Esophagus squamous epithelium (tissue), 5 donors: ENCODE measurements at regions not wholly inside any gene's neighbourhood (a gene's known extent, or its start where the extent isn't known, plus 50 kb on each side); places are given as distances from the start of the nearest gene placed in this dataset.

Source experiments
- DNase-seq: peaks from one replicate; lab custom pipeline; 2025; lab: John Stamatoyannopoulos, UW
- H3K27ac ChIP-seq, 4 donors: fragments of 200-600 bp; sonication (generic); one replicate each; pipeline ENCODE4 v1.5.1; 2016 to 2019; ENCODE audit warnings: mild to moderate bottlenecking in 1 of 4
- H3K27me3 ChIP-seq, 4 donors: fragments of 200-600 bp; sonication (generic); 1 replicate in 3 of 4; 2 replicates in 1 of 4; pipeline versions ENCODE4 v1.5.1 to v1.6.0; 2017 to 2021; ENCODE audit warnings: antibody characterized with exemption in 1 of 4
- H3K36me3 ChIP-seq, 3 donors: fragments of 200-600 bp; sonication (generic); one replicate each; pipeline ENCODE4 v1.5.1; 2016 to 2019
- H3K4me1 ChIP-seq, 3 donors: fragments of 200-600 bp; sonication (generic); one replicate each; pipeline ENCODE4 v1.5.1; 2017 to 2019
- H3K4me3 ChIP-seq, 4 donors: fragments of 200-600 bp; sonication (generic); 1 replicate in 3 of 4; 2 replicates in 1 of 4; pipeline ENCODE4 v1.5.1; 2016 to 2019; ENCODE audit warnings: mild to moderate bottlenecking in 2 of 4, moderate library complexity in 1 of 4
- H3K9me3 ChIP-seq, 3 donors: fragments of 200-600 bp; sonication (generic); one replicate each; pipeline ENCODE4 v1.5.1; 2016 to 2019
- POLR2A ChIP-seq, 4 donors: fragments of 450-650 bp; IDR thresholded peaks; one replicate each; pipeline ENCODE4 v1.6.1; 2017; ENCODE audit warnings: antibody characterized with exemption in 4 of 4, mild to moderate bottlenecking in 4 of 4, moderate library complexity in 3 of 4
- WGBS, 2 donors: methylation state at CpG; one replicate each; pipeline ENCODE4 v1.1.5; 2018; 5-methylcytosine and 5-hydroxymethylcytosine counted together
- intact Hi-C: fragments of 100-400 bp; cut with DNase I; formaldehyde crosslinking; loops from one replicate; pipeline ENCODE4 v1.15.0; 2022
- TF ChIP-seq, protein P1 (sequence below), 6 experiments: fragments of 450-650 bp in 4 of 6; fragments of 200-600 bp in 2 of 6; sonication (generic) in 2 of 6; IDR thresholded peaks; one replicate each; pipeline ENCODE4 v1.5.1; 2016 to 2019; ENCODE audit warnings: antibody characterized with exemption in 6 of 6, mild to moderate bottlenecking in 4 of 6, moderate library complexity in 4 of 6
- donor health status: DM: yes; HTN: yes; CAD: no.

DNA sequence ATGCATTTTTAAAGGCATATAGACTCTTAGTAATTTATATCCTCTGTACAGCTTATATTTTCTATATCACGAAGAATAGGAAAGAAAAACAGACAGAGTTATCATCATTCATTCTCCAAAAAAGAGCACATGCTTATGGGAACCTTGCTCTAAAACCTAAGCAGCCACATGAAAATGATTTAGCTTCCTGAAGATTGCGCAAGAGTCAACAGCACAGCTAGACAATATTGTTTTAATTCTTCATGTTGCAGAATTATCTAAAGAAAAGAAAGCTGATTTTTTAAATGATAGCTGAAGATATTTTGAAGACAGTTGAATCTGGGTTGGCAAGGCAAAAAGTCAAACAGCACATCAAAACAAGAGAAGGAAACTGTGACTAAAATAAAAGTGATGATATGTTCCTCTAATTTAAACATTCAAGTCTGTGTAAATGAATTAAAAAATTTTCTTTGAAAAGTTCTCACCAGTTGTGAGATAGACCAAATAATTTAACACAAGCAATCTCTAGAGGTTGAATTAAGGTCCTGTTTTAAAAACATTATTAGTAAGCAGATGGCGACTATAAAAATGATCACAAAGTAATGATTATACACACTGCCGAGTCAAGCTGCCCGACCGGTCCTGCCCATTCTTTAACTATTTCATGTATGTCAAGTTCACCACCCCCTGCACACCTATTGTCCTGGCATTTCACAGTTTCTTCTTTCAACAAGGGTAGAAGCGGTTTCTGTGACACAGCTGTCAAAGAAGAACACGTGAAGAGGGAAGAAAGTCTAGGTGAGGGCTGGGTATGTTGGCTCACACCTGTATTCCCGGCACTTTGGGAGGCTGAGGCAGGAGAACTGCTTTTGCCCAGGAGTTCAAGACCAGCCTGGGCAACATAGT is 74.2 kb upstream of the BHLHE40 start:
- no peaks in the 10 kb centered on the region for H3K9me3 ChIP-seq
- TF ChIP-seq, protein P1, sequence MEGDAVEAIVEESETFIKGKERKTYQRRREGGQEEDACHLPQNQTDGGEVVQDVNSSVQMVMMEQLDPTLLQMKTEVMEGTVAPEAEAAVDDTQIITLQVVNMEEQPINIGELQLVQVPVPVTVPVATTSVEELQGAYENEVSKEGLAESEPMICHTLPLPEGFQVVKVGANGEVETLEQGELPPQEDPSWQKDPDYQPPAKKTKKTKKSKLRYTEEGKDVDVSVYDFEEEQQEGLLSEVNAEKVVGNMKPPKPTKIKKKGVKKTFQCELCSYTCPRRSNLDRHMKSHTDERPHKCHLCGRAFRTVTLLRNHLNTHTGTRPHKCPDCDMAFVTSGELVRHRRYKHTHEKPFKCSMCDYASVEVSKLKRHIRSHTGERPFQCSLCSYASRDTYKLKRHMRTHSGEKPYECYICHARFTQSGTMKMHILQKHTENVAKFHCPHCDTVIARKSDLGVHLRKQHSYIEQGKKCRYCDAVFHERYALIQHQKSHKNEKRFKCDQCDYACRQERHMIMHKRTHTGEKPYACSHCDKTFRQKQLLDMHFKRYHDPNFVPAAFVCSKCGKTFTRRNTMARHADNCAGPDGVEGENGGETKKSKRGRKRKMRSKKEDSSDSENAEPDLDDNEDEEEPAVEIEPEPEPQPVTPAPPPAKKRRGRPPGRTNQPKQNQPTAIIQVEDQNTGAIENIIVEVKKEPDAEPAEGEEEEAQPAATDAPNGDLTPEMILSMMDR (IDR thresholded peaks at IDR 0.05) = no peak
- WGBS, 2 donors = 33 to 43% methylated on average over 9 of the region's 9 CpGs
- intact Hi-C loops = no loop called here
- H3K4me3 ChIP-seq = no peak overlapping the region
- no peaks in the 10 kb centered on the region for H3K27me3 ChIP-seq
- no peaks in the 10 kb centered on the region for H3K36me3 ChIP-seq
- DNase-seq = no peak
- peak overlapping the region; percentile 42 to 88 (median 81) for H3K27ac ChIP-seq
- peaks cover 5 to 40% (median 7%) of the 10 kb centered on the region in 3 donors for H3K4me1 ChIP-seq

DNA sequence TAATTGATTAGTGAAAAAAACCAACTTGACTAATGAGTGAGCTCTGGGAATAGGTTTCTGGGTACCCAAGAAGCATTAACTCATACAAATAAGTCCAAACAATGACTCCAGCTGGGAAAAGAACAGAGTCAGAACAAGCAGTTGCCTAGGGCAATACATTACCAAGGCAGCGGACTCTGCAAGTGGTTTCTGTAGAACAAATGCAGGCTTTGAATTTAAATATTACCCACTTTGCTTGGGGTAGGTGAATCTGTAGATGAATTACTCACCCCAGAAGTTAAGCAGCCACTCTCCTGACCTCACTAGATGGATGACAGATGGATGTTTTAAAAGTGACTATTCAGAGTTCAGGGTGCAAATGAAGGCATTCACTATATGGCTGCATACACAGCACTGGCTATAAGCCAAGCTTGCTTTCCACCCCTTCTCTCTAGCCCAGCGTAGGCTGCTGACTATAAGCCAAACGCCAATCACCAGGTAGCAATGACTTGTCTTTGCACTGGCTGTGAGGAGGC is 73.1 kb upstream of the BHLHE40 start:
- Histone ChIP-seq H3K4me1 (peaks cover 5 to 36% (median 7%) of the 10 kb centered on the region in 3 donors), H3K27me3 (no peaks in the 10 kb centered on the region), H3K36me3 (no peaks in the 10 kb centered on the region), H3K27ac (peak overlapping the region; percentile 24 to 88 (median 81)), H3K4me3 (no peak overlapping the region), H3K9me3 (no peaks in the 10 kb centered on the region)
- intact Hi-C loops = no loop called here
- WGBS, 2 donors = 13 to 23% methylated on average over 3 of the region's 3 CpGs
- DNase-seq = no peak
- TF ChIP-seq, protein P1 (IDR thresholded peaks at IDR 0.05) = no peak
- TF ChIP-seq POLR2A (IDR thresholded peaks at IDR 0.05) = no peak

DNA sequence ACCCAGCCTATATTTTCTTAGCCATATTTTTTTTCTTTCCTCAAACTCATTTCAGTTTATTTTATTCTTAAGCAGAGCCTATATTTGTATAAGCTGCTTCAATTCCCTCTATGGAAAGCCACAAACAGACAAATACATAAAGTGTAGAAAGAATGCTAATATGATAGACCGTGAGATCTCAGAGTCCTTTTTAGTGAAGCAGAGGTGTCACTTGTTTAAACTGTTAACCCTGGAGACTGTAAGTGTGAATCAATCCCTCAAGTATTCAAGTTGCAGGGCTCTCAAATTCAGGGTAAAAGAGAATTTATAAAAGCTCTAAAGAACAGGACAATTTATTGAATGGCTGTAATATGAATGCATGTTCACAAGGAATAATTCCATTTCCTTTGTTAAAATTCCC is 72.2 kb upstream of the BHLHE40 start:
- peaks cover 5 to 32% (median 7%) of the 10 kb centered on the region in 3 donors for H3K4me1 ChIP-seq
- no peaks in the 10 kb centered on the region for H3K27me3 ChIP-seq
- intact Hi-C loops = no loop called here
- no peaks in the 10 kb centered on the region for H3K9me3 ChIP-seq
- H3K27ac ChIP-seq = peak overlapping the region; percentile 19 to 88 (median 81)
- 71 to 86% methylated on average over 1 of the region's 1 CpG for WGBS, 2 donors
- H3K36me3 ChIP-seq = no peaks in the 10 kb centered on the region
- no peak overlapping the region for H3K4me3 ChIP-seq
- no peak for DNase-seq
- TF ChIP-seq, protein P1 (IDR thresholded peaks at IDR 0.05) = no peak
- TF ChIP-seq POLR2A (IDR thresholded peaks at IDR 0.05) = no peak

DNA sequence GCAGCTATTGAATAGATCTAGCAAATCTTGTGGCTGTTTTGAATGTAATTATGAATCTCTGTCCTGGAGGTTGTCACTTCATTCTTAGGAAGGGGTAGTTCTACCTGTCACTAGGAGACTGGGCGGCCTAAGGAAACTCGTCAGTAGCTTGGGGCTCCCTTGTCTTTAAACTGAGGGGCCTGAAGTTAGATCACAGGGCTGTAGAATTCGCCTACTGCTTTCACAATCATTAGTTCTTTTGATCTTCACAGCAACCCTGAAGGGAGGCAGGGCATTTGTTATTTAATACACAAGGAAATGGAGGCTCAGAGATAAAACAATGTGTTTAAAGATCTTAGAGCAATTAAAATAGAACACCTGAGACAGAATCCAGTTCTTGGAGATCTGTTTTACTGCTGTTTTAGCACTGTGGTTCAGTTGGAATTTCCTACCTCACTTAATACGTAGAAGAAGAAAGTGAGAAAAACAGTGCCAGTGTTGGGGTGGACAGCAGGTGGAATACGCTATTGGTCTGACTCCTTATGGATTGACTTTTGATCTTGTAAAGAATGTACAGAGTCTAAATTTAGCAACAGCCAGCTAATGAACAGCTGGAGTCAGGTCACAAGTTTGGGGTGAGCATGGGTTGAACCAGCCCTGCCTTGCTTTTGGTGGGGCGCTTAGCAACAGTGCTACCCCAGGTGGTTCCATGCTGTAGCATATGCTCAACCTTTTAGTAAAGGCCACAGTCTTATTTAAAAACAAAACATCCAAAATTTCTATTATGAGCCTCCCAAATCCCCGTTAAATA is 71.4 kb upstream of the BHLHE40 start:
- TF ChIP-seq, protein P1 (IDR thresholded peaks at IDR 0.05) = no peak
- TF ChIP-seq POLR2A (IDR thresholded peaks at IDR 0.05) = no peak
- 90 to 93% methylated on average over 7 of the region's 7 CpGs for WGBS, 2 donors
- Histone ChIP-seq H3K27ac (no peak overlapping the region), H3K9me3 (no peaks in the 10 kb centered on the region), H3K4me1 (peaks cover 5 to 32% (median 7%) of the 10 kb centered on the region in 3 donors), H3K27me3 (no peaks in the 10 kb centered on the region), H3K36me3 (no peaks in the 10 kb centered on the region), H3K4me3 (no peak overlapping the region)
- intact Hi-C loops = no loop called here
- no peak for DNase-seq
